Prostate gland (tissue), 2 donors: ENCODE measurements at regions not wholly inside any gene's neighbourhood (a gene's known extent, or its start where the extent isn't known, plus 50 kb on each side); places are given as distances from the start of the nearest gene placed in this dataset.

ENCODE experiments used
- CTCF ChIP-seq, 4 experiments: fragments of 200-600 bp in 2 of 4; fragments of 450-650 bp in 2 of 4; sonication (generic) in 2 of 4; IDR thresholded peaks; 1 replicate in 3 of 4; 2 replicates in 1 of 4; pipeline ENCODE4 v1.5.1; 2016 to 2019; ENCODE audit warnings: antibody characterized with exemption in 4 of 4, mild to moderate bottlenecking in 2 of 4, moderate library complexity in 2 of 4
- POLR2A ChIP-seq: fragments of 450-650 bp; IDR thresholded peaks from one replicate; pipeline ENCODE4 v1.6.1; 2016; ENCODE audit warnings: antibody characterized with exemption, mild to moderate bottlenecking

GRCh38 chr22:48481748-48482147, 1345.9 kb downstream of the BRD1 start:
- TF ChIP-seq CTCF (IDR thresholded peaks at IDR 0.05) = no peak
- TF ChIP-seq POLR2A = no peak
